Uterus (tissue), 3 donors: ENCODE measurements at regions not wholly inside any gene's neighbourhood (a gene's known extent, or its start where the extent isn't known, plus 50 kb on each side); places are given as distances from the start of the nearest gene placed in this dataset.

ENCODE experiments used
- DNase-seq, 2 donors: peaks; one replicate each; pipeline ENCODE4 v3.0.0-alpha.2; 2019 to 2020
- H3K27ac ChIP-seq, 2 donors: fragments of 200-600 bp; sonication (generic); 1 replicate in 1 of 2; 2 replicates in 1 of 2; pipeline ENCODE4 v1.5.1; 2016 to 2018
- H3K27me3 ChIP-seq, 2 donors: fragments of 200-600 bp; sonication (generic); one replicate each; pipeline ENCODE4 v1.5.1; 2018 to 2019; ENCODE audit warnings: control low read depth in 1 of 2
- H3K36me3 ChIP-seq, 2 donors: fragments of 200-600 bp; sonication (generic); one replicate each; pipeline ENCODE4 v1.5.1; 2019; ENCODE audit warnings: control low read depth in 1 of 2
- H3K4me1 ChIP-seq, 2 donors: fragments of 200-600 bp; sonication (generic); one replicate each; pipeline ENCODE4 v1.5.1; 2018 to 2019; ENCODE audit warnings: control low read depth in 1 of 2
- H3K4me3 ChIP-seq, 2 donors: fragments of 200-600 bp; sonication (generic); 1 replicate in 1 of 2; 2 replicates in 1 of 2; pipeline ENCODE4 v1.5.1; 2018 to 2019; ENCODE audit warnings: mild to moderate bottlenecking in 1 of 2
- H3K9me3 ChIP-seq, 2 donors: fragments of 200-600 bp; sonication (generic); one replicate each; pipeline ENCODE4 v1.5.1; 2019; ENCODE audit warnings: control low read depth in 1 of 2
- CTCF ChIP-seq, 4 experiments: fragments of 200-600 bp in 2 of 4; fragments of 450-650 bp in 2 of 4; sonication (generic) in 2 of 4; IDR thresholded peaks; one replicate each; pipeline ENCODE4 v1.5.1; 2016 to 2019; ENCODE audit warnings: antibody characterized with exemption in 4 of 4, mild to moderate bottlenecking in 2 of 4, moderate library complexity in 1 of 4
- POLR2A ChIP-seq, 2 donors: fragments of 450-650 bp; IDR thresholded peaks; one replicate each; pipeline ENCODE4 v1.6.1; 2016; ENCODE audit warnings: antibody characterized with exemption in 2 of 2, mild to moderate bottlenecking in 1 of 2, moderate library complexity in 1 of 2
- intact Hi-C: fragments of 100-400 bp; cut with DNase I; formaldehyde crosslinking; loops from one replicate; pipeline ENCODE4 v1.15.1; 2023; ENCODE audit warnings: low total_unique reads
- donor health status: DM: yes; HTN: yes; CAD: no.

GRCh38 chr10:36499693-36500092, 625.7 kb upstream of the ANKRD30A start:
- intact Hi-C loops: no loop called here
- TF ChIP-seq POLR2A (IDR thresholded peaks at IDR 0.05) (no peak), CTCF (IDR thresholded peaks at IDR 0.05) (no peak)
- no peaks in the 10 kb centered on the region for H3K4me1 ChIP-seq
- H3K36me3 ChIP-seq: no peaks in the 10 kb centered on the region
- H3K9me3 ChIP-seq: no peaks in the 10 kb centered on the region
- no peak overlapping the region for H3K4me3 ChIP-seq
- no peak overlapping the region for H3K27ac ChIP-seq
- DNase-seq: no peak
- no peaks in the 10 kb centered on the region for H3K27me3 ChIP-seq

- Histone ChIP-seq H3K4me1 (no peaks in the 10 kb centered on the region), H3K9me3 (no peaks in the 10 kb centered on the region), H3K27me3 (no peaks in the 10 kb centered on the region), H3K27ac (no peak overlapping the region), H3K4me3 (no peak overlapping the region), H3K36me3 (no peaks in the 10 kb centered on the region)
- no peak for TF ChIP-seq POLR2A (IDR thresholded peaks at IDR 0.05)
- TF ChIP-seq CTCF (IDR thresholded peaks at IDR 0.05): no peak
- no peak for DNase-seq
- intact Hi-C loops: no loop called here
These were observed 628.6 kb upstream of the ANKRD30A start for GRCh38 chr10:36496758-36497157.

- intact Hi-C loops: no loop called here
- Histone ChIP-seq H3K27me3 (no peaks in the 10 kb centered on the region), H3K27ac (no peak overlapping the region), H3K4me3 (no peak overlapping the region), H3K36me3 (no peaks in the 10 kb centered on the region), H3K4me1 (no peaks in the 10 kb centered on the region), H3K9me3 (no peaks in the 10 kb centered on the region)
- TF ChIP-seq POLR2A (IDR thresholded peaks at IDR 0.05): no peak
- TF ChIP-seq CTCF (IDR thresholded peaks at IDR 0.05): no peak
- DNase-seq: peak in 1 of 2 donors; percentile 25
These were observed 631.0 kb upstream of the ANKRD30A start for GRCh38 chr10:36494371-36494770.

GRCh38 chr10:36493516-36493880, 631.9 kb upstream of the ANKRD30A start:
- intact Hi-C loops: no loop called here
- Histone ChIP-seq H3K4me1 (no peaks in the 10 kb centered on the region), H3K36me3 (no peaks in the 10 kb centered on the region), H3K4me3 (no peak overlapping the region), H3K27ac (no peak overlapping the region), H3K27me3 (no peaks in the 10 kb centered on the region), H3K9me3 (no peaks in the 10 kb centered on the region)
- DNase-seq: no peak
- TF ChIP-seq CTCF (IDR thresholded peaks at IDR 0.05) (no peak), POLR2A (IDR thresholded peaks at IDR 0.05) (no peak)

- H3K4me3 ChIP-seq: no peak overlapping the region
- DNase-seq: no peak
- H3K27ac ChIP-seq: no peak overlapping the region
- no peaks in the 10 kb centered on the region for H3K36me3 ChIP-seq
- intact Hi-C loops: no loop called here
- H3K27me3 ChIP-seq: no peaks in the 10 kb centered on the region
- TF ChIP-seq CTCF (IDR thresholded peaks at IDR 0.05): no peak
- no peaks in the 10 kb centered on the region for H3K4me1 ChIP-seq
- H3K9me3 ChIP-seq: no peaks in the 10 kb centered on the region
These were observed 632.5 kb upstream of the ANKRD30A start for GRCh38 chr10:36492590-36493515.
